GM19455 (cell line): ENCODE measurements at regions not wholly inside any gene's neighbourhood (a gene's known extent, or its start where the extent isn't known, plus 50 kb on each side); places are given as distances from the start of the nearest gene placed in this dataset.
"Not testable (repeated sequence)": the region's sequence is repeated elsewhere in the genome, so short reads cannot be mapped to it uniquely, and the experiment has no call there.

Experiments
- ATAC-seq: cut with Tn5 transposase; IDR thresholded peaks from one replicate; pipeline ENCODE4 v1.9.1; 2021; ENCODE audit not compliant: unreplicated experiment

DNA sequence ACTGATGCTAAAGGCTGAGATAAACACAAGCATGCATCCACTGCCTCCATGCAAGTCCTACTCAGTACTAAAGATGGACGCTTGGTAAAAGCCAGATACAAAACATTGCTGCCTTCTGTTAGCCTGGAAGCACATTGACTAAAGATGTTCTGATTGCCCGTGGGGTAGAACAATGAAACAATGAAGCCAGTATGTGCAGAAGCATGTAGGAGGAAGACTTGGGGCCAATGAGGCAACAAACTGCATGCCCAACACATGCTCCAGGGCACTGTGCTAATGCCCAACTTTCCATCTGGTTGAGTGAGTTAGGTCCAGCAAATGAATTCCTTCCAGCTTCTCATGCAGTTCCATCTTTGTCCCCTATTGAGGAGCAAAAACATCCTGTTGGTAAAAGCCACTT is 1245.5 kb downstream of the GATA3 start:
- no peak for ATAC-seq

- ATAC-seq, result no peak
Observed at GRCh38 chr10:9301148-9301547, 1246.7 kb downstream of the GATA3 start.

DNA sequence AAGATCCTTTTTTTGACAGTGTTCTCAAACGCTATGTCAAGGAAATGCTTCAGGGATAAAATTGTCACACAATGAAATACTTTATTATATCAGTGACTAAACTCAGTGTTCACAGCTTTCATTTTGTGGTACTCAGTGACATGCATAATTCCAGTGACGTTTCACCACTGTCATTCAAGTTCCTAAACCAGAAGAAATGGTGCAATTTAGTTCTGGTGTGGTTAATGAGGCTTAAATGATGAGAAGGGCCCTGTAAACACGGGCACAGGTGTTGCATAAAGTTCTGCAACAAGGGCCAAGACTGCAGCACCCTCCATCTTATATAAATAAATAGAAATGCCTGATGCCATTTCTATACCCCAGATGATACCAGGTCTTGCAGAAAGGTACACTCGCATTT is 1247.1 kb downstream of the GATA3 start:
- ATAC-seq, result no peak

DNA sequence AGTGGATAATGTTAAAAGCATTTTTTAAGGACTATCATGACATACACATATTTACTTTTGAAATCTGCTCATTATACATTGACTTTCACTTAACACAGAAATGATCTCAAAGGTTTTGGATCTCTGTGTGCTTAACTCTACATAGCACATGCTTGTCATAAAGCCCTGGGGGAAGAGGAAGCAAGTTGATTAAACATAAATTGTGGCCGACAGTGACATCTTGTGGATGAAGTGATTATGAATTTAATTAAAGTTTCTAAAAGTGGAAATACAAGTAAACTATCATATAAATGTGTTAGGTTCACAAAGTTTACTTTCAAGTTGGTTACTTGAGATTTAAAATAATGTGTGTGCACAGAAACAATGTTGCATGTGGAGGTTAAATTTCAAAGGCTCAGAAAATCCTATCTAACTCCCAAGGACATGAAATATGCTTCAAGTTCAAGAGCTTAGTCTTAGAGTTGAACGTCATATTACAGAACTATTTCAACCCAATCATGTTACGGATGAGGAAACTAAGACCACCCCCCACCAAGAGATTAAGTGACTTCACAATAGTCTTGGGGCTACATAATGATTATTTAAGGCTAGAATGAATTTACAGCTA is 1247.8 kb downstream of the GATA3 start:
- ATAC-seq, result no peak

- ATAC-seq, result no peak
Observed at GRCh38 chr10:9305018-9305655, 1250.6 kb downstream of the GATA3 start.

GRCh38 chr10:9311702-9312499 is 1257.4 kb downstream of the GATA3 start:
- no peak for ATAC-seq

- no peak for ATAC-seq
Observed at GRCh38 chr10:9315292-9315691, 1260.8 kb downstream of the GATA3 start.

DNA sequence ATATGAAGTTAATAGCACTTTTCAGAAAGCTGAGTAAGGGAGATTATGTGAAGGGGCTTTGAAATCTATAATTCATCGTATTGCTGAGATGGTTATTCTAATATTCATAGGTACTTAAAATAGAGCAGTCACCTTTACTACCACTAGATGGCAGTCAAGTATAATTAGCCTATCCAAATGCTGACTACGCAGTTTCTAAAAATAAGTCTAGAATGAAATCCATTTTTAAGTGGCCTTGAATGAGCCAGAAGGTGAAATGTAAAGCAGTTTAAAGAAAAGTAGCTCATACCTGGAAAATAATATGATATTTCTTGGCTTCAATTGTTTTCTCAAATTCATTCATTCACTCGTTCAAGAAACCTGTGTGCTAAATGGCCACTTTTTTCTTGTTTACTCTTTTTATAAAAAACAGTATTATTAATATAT is 1277.1 kb downstream of the GATA3 start:
- peak; percentile 50 for ATAC-seq

DNA sequence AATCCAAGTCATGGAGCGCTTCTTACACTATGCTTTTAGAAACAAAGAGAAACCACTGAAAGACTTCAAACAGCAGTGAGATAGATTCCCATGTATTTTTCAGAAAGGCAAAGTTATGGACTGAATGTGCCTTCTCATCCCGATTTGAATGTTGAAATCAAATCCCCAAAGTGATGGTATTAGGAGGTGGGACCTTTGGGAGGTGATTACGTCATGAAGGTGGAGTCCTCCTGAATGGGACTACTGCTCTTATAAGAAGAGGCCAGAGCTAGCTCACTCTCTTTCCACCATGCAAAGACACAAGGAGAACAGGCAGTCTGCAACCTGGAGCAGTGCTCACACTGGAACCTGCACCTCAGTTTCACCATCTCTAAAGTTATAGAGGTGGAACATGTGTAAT is 1279.8 kb downstream of the GATA3 start:
- ATAC-seq, result no peak

GRCh38 chr10:9339716-9340115 is 1285.2 kb downstream of the GATA3 start:
- no peak for ATAC-seq

DNA sequence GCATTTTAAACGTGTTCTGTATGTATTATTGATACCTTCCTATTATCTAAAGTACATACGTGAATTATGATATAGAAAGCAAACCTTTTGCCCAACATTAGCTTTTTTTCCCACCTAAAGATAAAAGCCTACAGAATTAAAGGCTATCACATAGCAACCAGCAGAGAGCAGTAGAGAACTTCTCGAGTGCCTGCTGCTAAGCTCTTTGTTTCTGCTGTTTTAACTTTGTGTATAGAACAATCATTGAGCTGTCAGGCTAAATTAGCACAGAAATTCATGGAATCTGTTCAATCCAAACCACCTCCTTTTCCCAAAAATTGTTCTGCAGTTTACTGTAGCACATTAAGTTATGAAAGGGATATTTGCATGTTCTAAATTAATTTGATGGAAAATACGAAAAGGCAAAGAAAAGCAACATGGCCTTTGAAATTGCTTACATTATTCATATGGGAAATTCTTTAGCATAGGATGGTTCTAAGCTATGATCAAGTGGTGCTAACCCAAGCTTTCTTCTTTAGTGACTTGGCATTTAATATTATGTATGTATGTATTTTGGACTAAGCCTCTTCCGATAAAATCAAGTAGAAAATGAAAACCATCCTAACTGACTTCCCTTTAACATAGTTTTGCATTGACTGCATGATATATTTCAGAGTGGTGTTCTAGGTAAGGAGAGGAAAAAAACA is 1288.5 kb downstream of the GATA3 start:
- ATAC-seq, result no peak

- not testable (repeated sequence) for ATAC-seq
Observed at GRCh38 chr10:9347933-9348332, 1293.4 kb downstream of the GATA3 start.

GRCh38 chr10:9357471-9357870 is 1303.0 kb downstream of the GATA3 start:
- no peak for ATAC-seq

DNA sequence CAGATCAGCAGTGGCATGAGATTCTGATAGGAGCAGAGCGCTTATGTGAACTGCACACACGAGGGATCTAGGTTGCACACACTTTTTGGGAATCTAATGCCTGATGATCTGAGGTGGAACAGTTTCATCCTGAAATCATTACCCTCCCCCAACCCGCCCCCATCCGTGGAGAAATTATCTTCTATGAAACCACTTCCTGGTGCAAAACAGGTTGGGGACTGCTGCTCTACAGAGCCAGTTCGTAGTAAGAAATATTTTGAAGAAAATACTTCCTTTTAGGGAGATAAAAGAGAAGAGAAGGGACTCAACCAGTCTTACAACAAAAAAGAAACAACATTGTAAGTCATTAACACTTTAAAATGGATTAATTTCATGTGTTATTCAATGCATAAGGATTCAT is 1308.2 kb downstream of the GATA3 start:
- ATAC-seq, result no peak

GRCh38 chr10:9379183-9379582 is 1324.7 kb downstream of the GATA3 start:
- ATAC-seq, result no peak

DNA sequence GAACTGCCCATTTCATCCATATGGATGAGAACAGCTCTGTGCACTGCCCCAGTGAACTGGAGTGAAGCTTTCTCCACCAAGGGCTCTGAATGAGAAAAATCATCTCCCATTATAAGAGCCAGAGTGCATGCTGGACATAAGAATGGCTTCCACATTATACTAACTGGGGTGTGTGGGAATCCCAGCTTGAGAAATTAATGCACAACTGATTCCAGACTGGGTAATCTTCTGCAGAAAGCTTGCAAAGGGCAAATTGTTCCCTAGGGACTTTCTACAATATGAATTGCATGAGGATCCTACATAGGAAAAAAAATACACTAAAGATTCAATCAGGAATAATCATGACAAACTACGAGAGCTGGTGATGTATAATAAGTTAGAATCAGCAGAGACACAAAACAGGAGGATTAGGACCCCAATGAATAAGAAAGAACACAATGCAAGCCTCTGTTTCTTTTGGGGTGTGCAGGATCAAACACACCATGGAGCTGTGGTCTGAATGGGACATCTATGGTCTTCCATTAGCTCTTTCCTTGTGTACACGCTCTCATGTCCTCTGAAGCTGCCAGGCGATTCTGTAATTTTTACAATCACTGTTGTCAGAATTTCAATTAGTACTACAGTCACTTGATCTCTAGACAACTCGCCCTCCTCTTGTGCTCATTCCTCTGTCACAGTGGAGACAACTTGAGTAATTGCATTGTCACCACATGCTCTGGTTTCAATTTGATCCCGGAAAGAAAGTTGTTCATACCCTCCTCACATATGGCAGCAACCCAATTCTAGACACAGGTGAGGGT is 1327.4 kb downstream of the GATA3 start:
- no peak for ATAC-seq

GRCh38 chr10:9382533-9382866 is 1328.0 kb downstream of the GATA3 start:
- ATAC-seq, result no peak

- ATAC-seq, result no peak
Observed at GRCh38 chr10:9390516-9390915, 1336.0 kb downstream of the GATA3 start.

GRCh38 chr10:9399275-9399983 is 1344.9 kb downstream of the GATA3 start:
- ATAC-seq, result no peak

DNA sequence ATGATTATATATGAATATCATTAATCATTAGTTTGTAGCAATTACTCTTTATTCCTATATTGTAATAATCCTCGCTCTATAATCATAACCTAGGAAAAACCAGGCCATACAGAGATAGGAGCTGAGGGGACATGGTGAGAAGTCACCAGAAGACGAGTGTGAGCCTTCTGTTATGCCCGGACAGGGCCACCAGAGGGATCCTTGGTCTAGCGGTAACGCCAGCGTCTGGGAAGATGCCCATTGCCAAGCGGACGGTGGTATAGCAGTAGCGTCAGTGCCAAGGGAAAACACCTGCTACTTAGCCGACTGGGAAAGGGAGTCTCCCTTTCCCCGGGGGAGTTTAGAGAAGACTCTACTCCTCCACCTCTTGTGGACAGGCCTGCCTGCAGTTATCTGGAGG is 1347.6 kb downstream of the GATA3 start:
- ATAC-seq, result not testable (repeated sequence)
